Cardiac septum (tissue), 1 donor: ENCODE measurements at regions not wholly inside any gene's neighbourhood (a gene's known extent, or its start where the extent isn't known, plus 50 kb on each side); places are given as distances from the start of the nearest gene placed in this dataset.
"Not testable (repeated sequence)": the region's sequence is repeated elsewhere in the genome, so short reads cannot be mapped to it uniquely, and the experiment has no call there.

Experiments used
- DNase-seq: peaks from one replicate; pipeline ENCODE4 v3.0.0-alpha.2; 2020; ENCODE audit warnings: low spot score
- intact Hi-C: fragments of 100-400 bp; cut with DNase I; formaldehyde crosslinking; loops from one replicate; pipeline ENCODE4 v1.14.0; 2022
- donor health status: DM: no; HTN: no; CAD: no.

- intact Hi-C loops, DNase-seq: not testable (repeated sequence)
These were observed 470.0 kb downstream of the TMEM135 start for GRCh38 chr11:87507722-87508121.

- intact Hi-C loops, DNase-seq: not testable (repeated sequence)
These were observed 469.2 kb downstream of the TMEM135 start for GRCh38 chr11:87506946-87507345.

- intact Hi-C loops = no loop called here
- no peak for DNase-seq
These were observed 463.7 kb downstream of the TMEM135 start for GRCh38 chr11:87501388-87501787.

- intact Hi-C loops = not testable (repeated sequence)
These were observed 457.2 kb downstream of the TMEM135 start for GRCh38 chr11:87494936-87495335.

GRCh38 chr11:87494026-87494425 is 456.3 kb downstream of the TMEM135 start:
- intact Hi-C loops, DNase-seq: not testable (repeated sequence)

More at GRCh38 chr11:87494936-87495335, 457.2 kb downstream of the TMEM135 start:
- DNase-seq = not testable (repeated sequence)

GRCh38 chr11:87493516-87493915 is 455.8 kb downstream of the TMEM135 start:
- DNase-seq = no peak
- intact Hi-C loops = no loop called here

- intact Hi-C loops = no loop called here
- no peak for DNase-seq
These were observed 453.6 kb downstream of the TMEM135 start for GRCh38 chr11:87491381-87491780.

GRCh38 chr11:87490671-87491070 is 452.9 kb downstream of the TMEM135 start:
- DNase-seq = no peak
- intact Hi-C loops = no loop called here

- intact Hi-C loops = no loop called here
- DNase-seq = no peak
These were observed 446.8 kb downstream of the TMEM135 start for GRCh38 chr11:87484566-87484965.

- intact Hi-C loops = no loop called here
- no peak for DNase-seq
These were observed 439.6 kb downstream of the TMEM135 start for GRCh38 chr11:87477321-87477720.

GRCh38 chr11:87473174-87473573 is 435.4 kb downstream of the TMEM135 start:
- DNase-seq = no peak
- intact Hi-C loops = no loop called here

- intact Hi-C loops = no loop called here
- DNase-seq = no peak
These were observed 428.5 kb downstream of the TMEM135 start for GRCh38 chr11:87466223-87466622.

GRCh38 chr11:87465716-87466115 is 428.0 kb downstream of the TMEM135 start:
- intact Hi-C loops = no loop called here
- DNase-seq = no peak

GRCh38 chr11:87463486-87464102 is 425.9 kb downstream of the TMEM135 start:
- intact Hi-C loops = no loop called here
- no peak for DNase-seq

- intact Hi-C loops = no loop called here
- DNase-seq = no peak
These were observed 424.4 kb downstream of the TMEM135 start for GRCh38 chr11:87462171-87462570.

- intact Hi-C loops = no loop called here
- no peak for DNase-seq
These were observed 423.3 kb downstream of the TMEM135 start for GRCh38 chr11:87460842-87461637.

- intact Hi-C loops = no loop called here
- no peak for DNase-seq
These were observed 422.5 kb downstream of the TMEM135 start for GRCh38 chr11:87460279-87460678.

GRCh38 chr11:87459351-87459750 is 421.6 kb downstream of the TMEM135 start:
- intact Hi-C loops = no loop called here
- DNase-seq = no peak

- intact Hi-C loops = no loop called here
- DNase-seq = no peak
These were observed 418.8 kb downstream of the TMEM135 start for GRCh38 chr11:87456499-87456898.

GRCh38 chr11:87455180-87455579 is 417.4 kb downstream of the TMEM135 start:
- no peak for DNase-seq
- intact Hi-C loops = no loop called here

- no peak for DNase-seq
- intact Hi-C loops = no loop called here
These were observed 416.5 kb downstream of the TMEM135 start for GRCh38 chr11:87454241-87454640.
